RWPE2 (cell line): ENCODE measurements at regions not wholly inside any gene's neighbourhood (a gene's known extent, or its start where the extent isn't known, plus 50 kb on each side); places are given as distances from the start of the nearest gene placed in this dataset.
A peak's percentile ranks its signal among the peaks of the same experiment; 100 is the strongest.

ENCODE experiments used
- ATAC-seq: fragments of 200-7000 bp; cut with Tn5 transposase; 3 replicates; pipeline ENCODE4 v1.9.1; 2021; ENCODE audit warnings: low read depth
- DNase-seq: peaks from one replicate; pipeline ENCODE4 v3.0.0-alpha.2; 2020; ENCODE audit warnings: low spot score
- H3K27ac ChIP-seq: fragments of 450-650 bp; 2 replicates; pipeline ENCODE4 v1.5.1; 2017; ENCODE audit warnings: mild to moderate bottlenecking; ENCODE audit not compliant: poor library complexity, severe bottlenecking
- H3K27me3 ChIP-seq: fragments of 250-450 bp; sonication (Bioruptor Pico); 2 replicates; pipeline ENCODE4 v1.5.1; 2021; ENCODE audit warnings: mild to moderate bottlenecking, moderate library complexity; ENCODE audit not compliant: insufficient read depth, poor library complexity, severe bottlenecking
- H3K36me3 ChIP-seq: fragments of 250-450 bp; sonication (Bioruptor Pico); 2 replicates; pipeline ENCODE4 v1.5.1; 2020; ENCODE audit warnings: low read depth, mild to moderate bottlenecking, moderate library complexity
- H3K4me1 ChIP-seq: fragments of 250-450 bp; sonication (Bioruptor Pico); 2 replicates; pipeline ENCODE4 v1.5.1; 2021; ENCODE audit warnings: mild to moderate bottlenecking, moderate library complexity; ENCODE audit not compliant: insufficient read depth, poor library complexity, severe bottlenecking
- H3K4me3 ChIP-seq: fragments of 250-450 bp; sonication (Bioruptor Pico); 2 replicates; pipeline ENCODE4 v1.5.1; 2021; ENCODE audit warnings: mild to moderate bottlenecking, moderate library complexity; ENCODE audit not compliant: severe bottlenecking
- H3K9me3 ChIP-seq: fragments of 250-450 bp; sonication (Bioruptor Pico); 2 replicates; pipeline ENCODE4 v1.5.1; 2021; ENCODE audit warnings: mild to moderate bottlenecking, moderate library complexity; ENCODE audit not compliant: severe bottlenecking
- CTCF ChIP-seq: fragments of 450-650 bp; IDR thresholded peaks from one replicate; pipeline ENCODE4 v1.5.1; 2017; ENCODE audit warnings: mild to moderate bottlenecking, moderate library complexity; ENCODE audit not compliant: poor library complexity, severe bottlenecking

- Histone ChIP-seq H3K36me3 (no peaks in the 10 kb centered on the region), H3K4me3 (no peak overlapping the region), H3K4me1 (peaks cover 3% of the 10 kb centered on the region), H3K27me3 (no peaks in the 10 kb centered on the region), H3K9me3 (no peaks in the 10 kb centered on the region), H3K27ac (no peak overlapping the region)
- no peak for ATAC-seq
- no peak for TF ChIP-seq CTCF
- DNase-seq = no peak
Observed at GRCh38 chr1:31507676-31508530, 68.4 kb upstream of the TINAGL1 start.

GRCh38 chr1:31509124-31510072 is 66.9 kb upstream of the TINAGL1 start:
- TF ChIP-seq CTCF = no peak
- Histone ChIP-seq H3K9me3 (no peaks in the 10 kb centered on the region), H3K4me1 (peaks cover 3% of the 10 kb centered on the region), H3K27me3 (no peaks in the 10 kb centered on the region), H3K27ac (no peak overlapping the region), H3K36me3 (no peaks in the 10 kb centered on the region), H3K4me3 (no peak overlapping the region)
- no peak for ATAC-seq
- no peak for DNase-seq

- no peak for TF ChIP-seq CTCF
- ATAC-seq (no peak), DNase-seq (no peak)
- no peak overlapping the region for H3K27ac ChIP-seq
- H3K9me3 ChIP-seq = no peaks in the 10 kb centered on the region
- peaks cover 3% of the 10 kb centered on the region for H3K4me1 ChIP-seq
- no peaks in the 10 kb centered on the region for H3K27me3 ChIP-seq
- H3K4me3 ChIP-seq = no peak overlapping the region
- H3K36me3 ChIP-seq = no peaks in the 10 kb centered on the region
Observed at GRCh38 chr1:31510304-31510703, 66.0 kb upstream of the TINAGL1 start.

GRCh38 chr1:31510853-31511789 is 65.2 kb upstream of the TINAGL1 start:
- H3K27me3 ChIP-seq = no peaks in the 10 kb centered on the region
- H3K9me3 ChIP-seq = no peaks in the 10 kb centered on the region
- no peak for DNase-seq
- TF ChIP-seq CTCF = no peak
- peaks cover 3% of the 10 kb centered on the region for H3K4me1 ChIP-seq
- H3K4me3 ChIP-seq = no peak overlapping the region
- H3K36me3 ChIP-seq = no peaks in the 10 kb centered on the region
- no peak overlapping the region for H3K27ac ChIP-seq
- peak; percentile 69; the same call in 2 of the 3 replicates for ATAC-seq
